GM19238 (cell line): ENCODE measurements at regions not wholly inside any gene's neighbourhood (a gene's known extent, or its start where the extent isn't known, plus 50 kb on each side); places are given as distances from the start of the nearest gene placed in this dataset.
"Not testable (repeated sequence)": the region's sequence is repeated elsewhere in the genome, so short reads cannot be mapped to it uniquely, and the experiment has no call there.

Experiments used
- DNase-seq: peaks from one replicate; pipeline ENCODE4 v3.0.0; 2011; ENCODE audit warnings: low spot score; ENCODE audit not compliant: insufficient read length

DNA sequence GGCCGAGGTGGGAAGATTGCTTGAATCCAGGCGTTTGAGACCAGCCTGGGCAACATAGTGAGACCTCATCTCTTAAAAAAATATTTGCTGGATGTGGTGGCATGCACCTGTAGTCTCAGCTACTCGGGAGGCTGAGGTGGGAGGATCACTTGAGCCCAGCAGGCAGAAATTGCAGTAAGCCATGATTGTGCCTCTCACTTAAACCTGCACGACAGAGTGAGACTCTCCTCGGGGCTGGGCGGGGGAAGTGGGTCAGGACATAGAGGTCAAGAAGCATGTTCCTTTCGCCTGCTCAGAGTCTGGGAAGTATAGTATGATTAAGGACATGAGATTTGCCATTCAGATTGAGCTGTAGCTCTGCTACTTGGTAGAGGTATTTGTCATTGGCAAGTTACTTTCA is 52.3 kb downstream of the SEPTIN7 start:
- DNase-seq = not testable (repeated sequence)

DNA sequence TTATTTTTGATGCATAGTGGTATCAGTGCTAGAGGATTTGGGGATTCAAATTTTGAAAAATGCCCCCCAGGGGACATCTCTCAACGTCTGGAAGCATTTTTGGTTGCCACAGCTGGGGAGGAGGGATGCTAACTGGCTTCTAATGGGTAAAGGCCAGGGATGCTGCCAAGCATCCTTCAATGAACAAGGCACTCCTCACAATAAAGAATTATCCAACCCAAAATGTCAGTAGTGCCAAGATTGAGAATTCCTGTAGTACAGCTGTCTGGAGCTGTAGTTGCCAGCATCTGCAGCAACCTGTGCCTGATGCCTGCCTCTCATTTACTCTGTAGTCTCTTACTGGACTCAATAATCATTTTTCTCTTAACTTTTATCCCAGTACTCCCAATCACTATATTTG is 53.5 kb downstream of the SEPTIN7 start:
- no peak for DNase-seq

DNA sequence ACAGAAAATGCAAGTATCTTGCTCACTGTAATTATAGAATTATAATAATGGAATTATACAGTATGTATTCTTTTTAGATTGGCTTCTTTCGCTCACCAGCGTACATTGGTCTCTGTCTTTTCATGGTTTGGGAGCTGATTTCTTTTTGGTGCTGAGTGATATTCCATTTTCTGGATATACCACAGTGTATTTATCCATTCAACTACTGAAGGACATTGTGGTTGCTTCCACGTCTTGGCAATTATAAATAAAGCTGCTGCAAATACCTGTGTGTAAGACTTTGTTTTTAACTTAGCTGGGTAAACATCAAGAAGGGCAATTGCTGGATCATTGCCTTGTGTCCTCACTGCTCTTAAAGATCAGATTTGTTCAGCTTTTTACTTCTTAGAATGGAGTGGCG is 55.3 kb downstream of the SEPTIN7 start:
- no peak for DNase-seq

DNA sequence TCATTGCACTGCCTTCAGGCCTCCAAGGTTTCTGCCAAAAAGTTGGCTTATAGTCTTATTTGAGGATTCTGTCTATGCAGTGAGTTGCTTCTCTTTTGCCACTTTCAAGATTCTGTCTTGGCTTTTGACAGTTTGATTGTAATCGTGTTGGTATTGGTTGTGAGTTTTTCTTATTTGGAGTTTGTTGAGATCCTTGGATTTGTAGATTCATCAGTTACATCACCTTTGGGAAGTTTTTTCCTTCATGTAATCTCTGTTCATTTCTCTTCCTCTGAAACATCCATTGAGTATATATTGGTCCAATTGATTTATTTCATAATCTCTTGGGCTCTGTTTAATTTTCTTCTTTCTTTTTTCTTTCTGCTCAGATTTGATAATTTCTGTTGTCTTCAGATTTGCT is 59.8 kb downstream of the SEPTIN7 start:
- no peak for DNase-seq

DNA sequence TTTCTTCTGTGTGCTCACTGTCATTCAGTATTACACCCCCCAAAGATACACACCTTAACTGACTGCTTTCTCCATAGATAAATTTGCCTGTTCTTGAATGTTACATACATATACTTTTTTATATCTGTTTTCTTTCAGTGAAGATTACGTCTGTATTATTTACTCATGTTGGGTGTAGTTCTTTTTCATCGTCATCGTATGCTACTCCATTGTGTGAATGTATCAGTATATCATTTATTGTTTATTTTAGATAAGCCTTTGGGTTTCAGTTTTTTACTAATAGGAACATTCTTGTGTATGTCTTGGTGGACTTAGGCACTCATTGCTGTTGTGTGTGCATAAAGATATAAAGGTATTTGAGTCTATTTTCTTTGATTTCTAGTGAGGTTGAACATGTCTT is 64.4 kb downstream of the SEPTIN7 start:
- no peak for DNase-seq

DNA sequence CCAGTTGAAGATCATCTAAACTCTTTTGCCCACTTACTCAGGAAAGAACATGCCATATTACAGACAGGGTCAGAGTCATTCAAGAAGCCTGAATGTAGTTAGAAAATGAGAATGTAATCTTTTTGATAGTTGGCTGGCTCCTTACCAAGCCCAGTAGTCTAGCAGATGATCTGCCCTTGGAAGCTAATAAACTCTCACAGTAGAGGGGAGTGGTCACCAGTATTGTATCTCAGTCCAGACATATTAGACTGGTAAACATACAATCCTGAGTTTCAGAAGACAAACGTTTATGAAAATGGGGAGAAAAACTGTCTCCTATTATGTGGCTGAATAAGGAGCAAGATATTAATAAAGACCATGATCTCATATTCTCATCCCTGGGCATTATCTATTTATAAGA is 65.3 kb downstream of the SEPTIN7 start:
- DNase-seq = no peak

DNA sequence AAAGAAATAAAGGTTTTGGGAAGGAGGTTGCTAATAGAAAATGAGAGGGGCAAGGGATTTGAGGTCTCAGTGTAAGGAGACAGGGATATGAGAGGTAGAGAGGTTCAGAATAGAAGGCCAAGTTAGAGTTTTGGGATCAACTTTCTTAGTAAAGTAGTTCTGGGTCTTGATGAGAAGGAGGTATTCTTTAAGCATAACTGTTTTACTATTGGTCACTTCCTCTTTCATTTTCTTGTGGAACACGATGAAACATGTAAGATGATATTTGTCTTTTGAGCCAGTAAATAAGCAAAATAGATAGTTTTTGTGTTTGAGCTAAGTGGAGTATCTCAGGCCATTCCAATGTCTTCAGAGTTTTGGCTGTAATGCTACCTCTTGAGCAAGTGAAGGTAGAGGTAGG is 68.3 kb downstream of the SEPTIN7 start:
- not testable (repeated sequence) for DNase-seq

DNA sequence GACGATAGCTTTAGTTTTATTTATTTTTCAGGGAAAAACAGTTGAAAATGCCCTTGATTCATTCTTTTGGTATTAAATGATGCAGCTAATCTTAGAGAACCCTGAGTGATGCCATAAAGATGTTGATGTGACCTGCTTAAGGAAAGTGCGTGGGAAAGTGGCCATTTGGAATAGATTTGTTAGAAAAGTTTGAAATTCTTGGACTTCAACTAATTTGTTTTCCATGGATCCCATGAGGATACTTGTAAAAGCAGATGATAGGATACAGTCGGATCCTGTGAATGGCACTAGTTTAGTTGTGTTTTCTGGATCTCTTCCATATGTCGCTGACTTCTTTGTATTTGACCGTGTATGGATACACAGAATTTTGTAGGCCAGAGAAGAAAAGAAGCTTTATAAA is 69.0 kb downstream of the SEPTIN7 start:
- no peak for DNase-seq

DNA sequence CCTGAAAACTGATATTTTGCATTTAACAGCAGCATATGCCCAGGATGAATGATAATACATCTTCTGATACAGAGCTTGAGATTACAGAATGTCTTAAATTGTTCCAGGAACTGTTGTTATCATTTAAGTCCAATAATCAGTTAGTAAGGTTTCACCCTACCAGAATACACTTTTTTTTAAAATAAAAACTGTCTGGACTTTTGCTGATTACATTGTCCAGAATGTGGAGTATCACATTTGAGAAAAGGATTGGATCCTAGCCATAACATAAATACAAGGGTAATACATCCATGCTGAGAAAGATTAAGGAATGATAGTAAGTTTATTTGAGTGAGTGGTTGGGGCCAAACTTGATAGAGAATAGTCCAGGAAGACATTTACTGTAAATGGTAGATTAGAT is 71.0 kb downstream of the SEPTIN7 start:
- DNase-seq = no peak

DNA sequence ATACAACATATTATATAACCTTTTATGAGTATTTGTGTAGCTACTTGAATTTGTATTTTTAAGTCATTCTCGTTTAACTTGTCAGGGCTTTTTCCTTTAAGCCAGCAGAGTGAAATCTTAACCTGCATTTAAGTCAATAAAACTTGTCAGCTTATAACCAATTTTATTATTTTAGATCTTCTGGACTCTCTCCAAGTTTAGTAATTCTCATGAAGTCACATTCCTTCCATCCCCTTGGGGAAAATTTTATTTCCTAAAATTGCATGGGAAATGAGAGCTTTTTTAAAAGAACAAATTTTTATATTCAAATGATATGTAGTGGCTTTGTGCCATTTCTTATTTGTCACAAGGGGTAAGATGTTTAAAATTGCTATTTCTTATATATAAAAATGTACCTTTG is 74.0 kb downstream of the SEPTIN7 start:
- no peak for DNase-seq

DNA sequence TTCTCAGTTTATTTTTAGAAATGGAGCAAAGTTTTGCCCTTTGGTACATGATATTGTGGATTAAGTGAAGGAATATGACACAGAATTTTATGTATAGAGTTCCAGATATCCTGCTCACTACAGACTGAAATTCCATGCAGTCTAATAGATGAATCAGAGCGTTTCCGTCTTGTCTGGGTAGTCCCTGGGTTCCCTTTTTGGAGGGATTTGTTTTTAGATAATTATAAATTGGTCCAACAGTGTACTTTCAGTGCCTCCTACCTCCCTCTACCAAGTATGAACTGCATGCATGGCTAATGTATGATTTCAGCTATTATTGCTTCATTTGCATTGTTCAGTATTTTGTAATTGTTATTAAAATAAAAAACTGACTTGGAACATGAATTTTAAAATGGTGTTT is 74.4 kb downstream of the SEPTIN7 start:
- DNase-seq = no peak

DNA sequence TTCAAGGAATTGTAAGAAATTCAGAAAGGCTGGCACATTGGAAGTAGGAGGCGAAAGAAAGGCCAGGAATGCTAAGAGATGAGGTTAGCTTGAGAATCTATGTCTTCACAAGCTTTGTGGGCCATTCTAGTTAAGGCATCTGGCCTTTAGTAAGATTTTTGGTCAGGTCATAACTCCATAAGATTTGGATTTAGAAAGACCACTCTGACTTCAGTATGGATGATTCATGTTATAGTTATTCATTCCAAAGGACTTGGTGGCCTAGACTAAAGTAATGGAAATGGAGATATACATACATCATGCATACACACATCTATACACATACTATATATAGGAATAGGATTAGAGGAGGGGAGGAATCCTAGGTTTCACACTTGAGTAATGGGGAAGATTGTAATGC is 77.5 kb downstream of the SEPTIN7 start:
- no peak for DNase-seq

DNA sequence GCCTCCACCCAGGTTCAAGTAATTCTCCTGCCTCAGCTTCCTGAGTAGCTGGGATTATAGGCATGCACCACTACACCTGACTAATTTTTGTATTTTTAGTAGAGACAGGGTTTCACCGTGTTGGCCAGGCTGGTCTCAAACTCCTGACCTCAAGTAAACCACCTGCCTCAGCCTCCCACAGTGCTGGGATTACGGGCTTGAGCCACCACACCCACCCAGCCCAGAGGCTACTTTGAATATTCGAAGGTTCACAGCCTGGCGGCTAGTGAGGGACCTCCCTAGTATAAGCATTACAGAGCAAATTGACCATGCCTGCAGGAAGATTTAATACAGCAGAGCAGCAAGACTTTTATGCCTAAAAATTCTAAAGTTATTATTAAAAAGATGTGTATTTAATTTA is 86.6 kb downstream of the SEPTIN7 start:
- DNase-seq = not testable (repeated sequence)

DNA sequence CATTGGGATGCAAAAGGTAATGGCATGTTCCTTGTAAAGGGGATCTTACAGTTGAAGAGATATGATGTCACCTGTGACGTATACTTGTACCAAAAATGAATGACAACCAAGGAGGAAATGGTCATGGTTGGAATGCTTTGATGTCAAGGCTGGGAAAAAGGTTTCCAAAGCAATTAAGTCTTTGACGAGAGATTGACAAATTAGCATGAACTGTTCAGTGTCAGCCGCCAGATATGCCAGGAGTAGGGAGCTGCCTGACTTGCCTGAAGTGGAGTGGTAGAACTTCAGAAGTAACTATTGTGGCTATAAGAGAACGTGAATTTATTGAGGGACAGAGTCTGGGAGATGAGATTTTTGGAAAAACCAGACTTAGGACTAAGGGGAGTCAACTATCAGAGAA is 88.1 kb downstream of the SEPTIN7 start:
- DNase-seq = no peak

DNA sequence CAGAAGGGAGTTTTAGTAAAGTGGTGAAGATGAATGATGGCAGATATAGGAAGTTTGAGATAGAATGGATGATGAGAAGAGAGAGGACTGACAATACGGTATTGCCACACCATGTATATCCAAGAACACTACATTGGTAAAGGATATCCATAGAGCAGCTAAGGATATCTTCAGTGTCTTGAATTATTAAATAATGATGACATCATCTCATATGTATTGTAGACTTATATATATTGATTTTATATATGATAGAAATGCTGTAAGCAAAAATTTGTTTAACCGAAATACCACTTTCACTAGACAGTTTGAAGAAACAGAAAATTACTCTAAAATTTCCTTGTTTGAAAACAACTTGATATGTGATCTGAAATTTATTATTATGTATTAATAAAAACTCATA is 89.0 kb downstream of the SEPTIN7 start:
- no peak for DNase-seq

DNA sequence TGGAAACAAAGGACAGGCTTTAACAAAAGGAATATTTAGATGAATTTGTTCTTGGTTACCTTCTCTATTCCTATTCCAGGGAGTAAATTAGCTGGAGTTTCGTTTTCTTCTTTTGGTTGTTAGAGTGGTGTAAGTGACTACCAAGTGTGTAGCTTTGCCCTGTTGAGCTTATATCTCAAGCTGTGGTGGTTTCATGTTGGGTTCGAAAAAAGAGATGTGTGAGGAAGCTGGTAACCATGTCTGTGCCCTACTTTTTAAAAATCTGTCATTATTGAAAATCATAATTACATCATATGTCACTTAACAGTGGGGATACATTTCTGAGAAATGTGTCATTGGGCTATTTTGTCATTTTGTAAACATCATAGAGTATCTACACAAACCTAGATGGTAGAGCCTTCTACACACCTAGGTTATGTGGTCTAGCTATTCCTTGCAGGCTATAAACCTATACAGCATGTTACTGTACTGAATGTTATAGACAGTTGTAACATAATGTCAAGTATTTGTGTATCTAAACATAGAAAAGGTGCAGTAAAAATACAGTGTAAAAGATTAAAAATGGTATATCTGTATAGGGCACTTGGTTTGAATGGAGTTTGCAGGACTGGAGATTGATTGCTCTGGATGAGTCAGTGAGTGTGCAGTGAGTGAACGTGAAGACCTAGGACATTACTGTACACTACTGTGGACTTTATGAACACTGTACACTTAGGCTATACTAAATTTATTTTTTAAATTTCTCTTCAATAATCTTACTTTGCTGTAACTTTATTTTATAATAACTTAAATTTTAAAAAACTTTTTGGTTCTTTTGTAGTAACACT is 90.4 kb downstream of the SEPTIN7 start:
- no peak for DNase-seq

DNA sequence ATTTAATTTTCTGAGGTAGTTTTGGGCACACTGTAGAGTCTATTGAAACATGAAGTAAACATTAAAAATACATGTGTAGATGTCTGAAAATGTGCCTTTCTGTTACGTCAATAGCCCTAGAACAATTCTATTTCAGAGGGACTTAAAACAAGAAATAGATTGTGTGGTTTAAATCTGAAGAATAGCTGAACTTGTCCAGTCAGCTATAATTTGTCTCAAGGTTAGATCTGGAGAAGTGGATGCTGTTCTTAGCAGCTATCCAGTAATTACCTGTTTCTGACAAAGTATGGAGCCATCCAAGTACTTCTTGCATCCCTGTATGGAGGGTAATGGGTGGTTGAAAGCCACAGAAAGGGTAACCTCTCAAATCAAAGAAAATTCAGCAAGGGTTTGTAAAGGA is 92.8 kb downstream of the SEPTIN7 start:
- no peak for DNase-seq

DNA sequence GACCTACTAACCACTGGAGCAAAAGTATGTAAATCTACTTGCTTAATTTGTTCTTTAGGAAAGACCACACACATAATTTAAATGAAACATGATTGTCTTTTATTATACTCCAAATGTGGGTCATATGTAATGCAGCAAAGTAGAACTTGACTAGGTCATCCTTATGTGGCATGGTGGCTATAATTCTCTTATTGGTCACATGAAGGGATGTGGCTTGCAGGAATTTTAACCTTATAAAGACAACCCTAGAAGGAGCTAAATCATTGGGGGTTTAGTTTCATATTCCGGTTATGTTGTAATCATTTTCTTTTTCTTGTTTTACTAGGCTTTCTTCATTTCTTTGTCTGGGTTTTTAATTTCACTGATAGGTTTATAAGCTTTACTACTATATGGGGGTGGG is 93.9 kb downstream of the SEPTIN7 start:
- no peak for DNase-seq

DNA sequence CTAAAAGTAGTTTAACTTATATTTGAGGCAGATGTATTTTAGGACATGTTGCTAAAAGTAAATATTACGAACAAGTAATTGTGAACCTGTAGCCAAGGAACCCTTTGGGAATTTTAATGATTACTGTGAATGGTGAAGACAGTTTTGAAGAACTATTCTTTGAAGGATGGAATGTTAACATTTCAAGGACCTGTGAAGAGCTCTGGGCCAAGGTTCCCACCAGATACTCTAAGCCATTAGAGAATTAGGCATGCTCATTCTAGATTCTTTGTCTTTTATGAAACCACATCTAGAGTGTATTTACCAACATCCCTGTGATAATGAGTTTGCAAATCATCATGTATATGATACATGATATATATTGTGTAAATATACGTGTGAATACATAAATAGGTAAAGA is 99.8 kb downstream of the SEPTIN7 start:
- no peak for DNase-seq

DNA sequence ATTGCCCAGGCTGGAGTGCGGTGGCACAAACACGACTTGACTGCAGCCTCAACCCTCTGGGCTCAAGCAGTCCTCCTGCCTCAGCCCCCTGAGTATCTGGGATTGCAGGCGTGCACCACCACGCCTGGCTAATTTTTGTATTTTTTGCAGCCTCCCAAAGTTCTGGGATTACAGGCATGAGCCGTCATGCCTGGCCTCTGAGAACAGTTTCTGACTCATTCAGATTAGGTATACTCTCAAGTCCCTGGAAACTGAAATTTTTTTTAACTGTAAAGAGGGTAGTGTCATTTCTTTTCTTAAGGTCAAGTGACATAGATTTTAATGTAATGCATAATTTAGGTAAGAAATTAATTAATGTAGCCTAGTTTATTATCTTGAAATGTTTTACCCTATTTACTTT is 104.7 kb downstream of the SEPTIN7 start:
- DNase-seq = no peak

DNA sequence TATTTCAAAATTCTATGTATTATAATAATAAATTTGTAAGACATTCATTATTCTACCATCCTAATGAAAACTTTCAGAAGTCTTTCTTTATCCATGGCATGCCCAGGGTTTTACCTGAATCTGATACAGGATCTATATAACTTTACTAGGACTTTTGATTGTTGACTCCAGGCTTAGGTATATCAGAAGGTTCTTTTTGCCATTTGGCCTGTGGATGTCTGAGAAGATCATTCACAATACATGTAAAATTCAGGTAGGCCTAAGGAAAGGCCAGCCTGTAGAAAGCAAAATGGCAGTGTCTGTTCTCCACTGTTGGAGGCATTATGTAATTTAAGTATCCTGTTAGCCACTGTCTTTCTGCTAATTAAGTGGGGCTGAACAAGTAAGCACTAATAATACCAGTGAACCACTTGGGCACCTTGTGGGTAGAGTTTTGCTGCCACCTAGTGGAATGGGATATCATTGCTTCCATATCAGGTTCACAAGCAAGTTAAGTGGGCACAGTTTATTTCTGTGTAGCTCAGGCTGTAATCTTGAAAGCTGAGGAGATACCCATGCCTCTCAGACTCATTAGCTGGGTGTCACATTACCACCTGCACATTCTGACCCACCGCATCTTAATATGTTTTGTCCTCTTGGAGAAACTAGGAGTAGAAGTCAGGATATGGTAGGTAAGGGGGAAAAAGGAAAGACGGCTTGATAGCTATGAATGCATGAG is 105.5 kb downstream of the SEPTIN7 start:
- peak; percentile 1 for DNase-seq

DNA sequence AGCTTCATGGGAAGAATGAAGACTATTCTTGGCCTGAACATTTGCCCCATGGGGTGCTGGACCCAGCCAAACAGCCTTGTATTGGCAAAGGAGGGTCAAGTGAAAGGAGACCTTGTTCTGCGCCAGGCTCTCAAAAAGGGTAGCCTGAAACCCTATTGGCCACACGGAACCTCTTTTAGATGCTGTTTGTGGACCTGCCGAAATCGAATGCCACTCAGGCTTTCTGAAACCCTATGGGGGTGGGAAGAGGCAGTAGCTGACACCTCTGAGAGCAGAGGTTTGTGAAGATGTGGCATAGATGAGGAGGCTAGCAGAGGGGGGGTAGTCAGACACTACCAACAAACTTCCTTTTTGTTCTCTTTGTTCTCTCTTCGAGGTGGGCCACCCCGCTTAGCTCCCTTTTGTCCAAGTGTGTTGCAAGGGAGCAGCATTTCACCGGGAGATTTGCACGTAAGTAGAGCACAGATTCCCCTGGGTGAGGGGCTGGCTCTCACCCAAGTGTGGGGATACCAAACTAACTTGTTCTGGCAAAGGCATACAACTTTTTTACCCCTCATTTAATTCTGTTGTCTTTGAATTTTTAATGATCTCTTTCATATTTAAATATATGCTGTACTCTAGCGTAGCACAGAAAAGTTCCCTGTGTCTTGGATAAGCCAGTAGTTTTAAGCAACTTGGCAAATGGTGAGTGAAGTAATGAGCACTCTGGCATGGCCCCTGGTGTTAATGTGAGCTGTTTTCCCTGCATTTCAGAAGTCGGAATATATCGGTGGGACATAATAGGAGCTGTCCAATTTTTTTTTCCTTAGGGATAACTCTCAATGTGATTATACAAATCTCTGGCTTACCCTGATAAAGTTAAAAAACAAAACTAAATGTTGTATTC is 107.7 kb downstream of the SEPTIN7 start:
- DNase-seq = no peak
